DOHH2 (cell line): ENCODE measurements at regions not wholly inside any gene's neighbourhood (a gene's known extent, or its start where the extent isn't known, plus 50 kb on each side); places are given as distances from the start of the nearest gene placed in this dataset.

ENCODE experiments used
- H3F3A ChIP-seq: fragments of 200-600 bp; sonication (generic), shearing (Covaris generic); 2 replicates; pipeline ENCODE4 v1.6.0; 2016; ENCODE audit warnings: antibody characterized with exemption, mild to moderate bottlenecking; ENCODE audit not compliant: control insufficient read depth, insufficient read depth
- H3K27ac ChIP-seq: fragments of 200-600 bp; sonication (generic); 2 replicates; pipeline ENCODE4 v1.5.1; 2014; ENCODE audit warnings: low read depth, mild to moderate bottlenecking, low read length, moderate library complexity
- H3K27me3 ChIP-seq: fragments of 200-600 bp; sonication (generic); 2 replicates; pipeline ENCODE4 v1.6.1; 2014; ENCODE audit warnings: mild to moderate bottlenecking, low read length, mixed read lengths; ENCODE audit not compliant: control insufficient read depth
- H3K36me3 ChIP-seq: fragments of 200-600 bp; sonication (generic); 2 replicates; pipeline ENCODE4 v1.6.1; 2014; ENCODE audit warnings: mild to moderate bottlenecking, low read length, moderate library complexity, mixed read lengths; ENCODE audit not compliant: control insufficient read depth
- H3K4me1 ChIP-seq: fragments of 200-600 bp; sonication (generic); 2 replicates; pipeline ENCODE4 v1.6.1; 2014; ENCODE audit warnings: mild to moderate bottlenecking, low read length, mixed read lengths; ENCODE audit not compliant: control insufficient read depth
- H3K4me2 ChIP-seq: fragments of 200-600 bp; sonication (generic); 2 replicates; pipeline ENCODE4 v1.6.0; 2014; ENCODE audit warnings: mild to moderate bottlenecking, low read length, moderate library complexity
- H3K4me3 ChIP-seq: fragments of 200-600 bp; sonication (generic); 2 replicates; pipeline ENCODE4 v1.5.1; 2014; ENCODE audit warnings: mild to moderate bottlenecking, low read length, mixed read lengths
- H3K79me2 ChIP-seq: fragments of 200-600 bp; sonication (generic); 2 replicates; pipeline ENCODE4 v1.6.1; 2014; ENCODE audit warnings: mild to moderate bottlenecking, low read length, mixed read lengths; ENCODE audit not compliant: control insufficient read depth
- H3K9me2 ChIP-seq: fragments of 200-600 bp; sonication (generic); replicated peaks from 2 replicates; pipeline ENCODE4 v1.6.1; 2014; ENCODE audit warnings: mild to moderate bottlenecking, low read length, mixed read lengths; ENCODE audit not compliant: control insufficient read depth
- H3K9me3 ChIP-seq: fragments of 200-600 bp; sonication (generic); 2 replicates; pipeline ENCODE4 v1.6.1; 2014; ENCODE audit warnings: antibody characterized with exemption, low read length, mixed read lengths; ENCODE audit not compliant: control insufficient read depth, insufficient read depth
- H4K20me1 ChIP-seq: fragments of 200-600 bp; sonication (generic); 2 replicates; pipeline ENCODE4 v1.6.0; 2014; ENCODE audit warnings: low read depth, mild to moderate bottlenecking, antibody characterized with exemption, low read length, moderate library complexity; ENCODE audit not compliant: control insufficient read depth, insufficient read depth
- CTCF ChIP-seq: fragments of 200-600 bp; sonication (generic); IDR thresholded peaks from one replicate; pipeline ENCODE4 v1.5.1; 2014; ENCODE audit warnings: antibody characterized with exemption, mild to moderate bottlenecking, low read depth, low read length; ENCODE audit not compliant: poor library complexity, severe bottlenecking
- EZH2phosphoT487 ChIP-seq: fragments of 200-600 bp; sonication (generic); IDR thresholded peaks from 2 replicates; pipeline ENCODE4 v1.6.1; 2017; ENCODE audit warnings: borderline replicate concordance, mild to moderate bottlenecking, antibody characterized with exemption, low read length, moderate library complexity, mixed read lengths

GRCh38 chr16:87093804-87094555 lies 223.2 kb downstream of the C16orf95 start:
- H3K27me3 ChIP-seq = peaks cover 10% of the 10 kb centered on the region
- no peaks in the 10 kb centered on the region for H3K9me3 ChIP-seq
- no peaks in the 10 kb centered on the region for H3K9me2 ChIP-seq
- H3F3A ChIP-seq = no peaks in the 10 kb centered on the region
- no peak overlapping the region for H3K4me3 ChIP-seq
- no peak overlapping the region for H3K4me2 ChIP-seq
- no peak overlapping the region for H3K27ac ChIP-seq
- no peaks in the 10 kb centered on the region for H3K79me2 ChIP-seq
- H4K20me1 ChIP-seq = no peaks in the 10 kb centered on the region
- H3K4me1 ChIP-seq = no peaks in the 10 kb centered on the region
- H3K36me3 ChIP-seq = no peaks in the 10 kb centered on the region
- TF ChIP-seq CTCF (no peak), EZH2phosphoT487 (no peak)

- Histone ChIP-seq H3K4me2 (no peak overlapping the region), H3K27me3 (peaks cover 10% of the 10 kb centered on the region), H3K4me3 (no peak overlapping the region)
Observed at GRCh38 chr16:87094556-87094865, 222.7 kb downstream of the C16orf95 start.

GRCh38 chr16:87095271-87095670 lies 221.9 kb downstream of the C16orf95 start:
- Histone ChIP-seq H3K9me2 (no peaks in the 10 kb centered on the region), H3K27ac (no peak overlapping the region), H3K4me2 (no peak overlapping the region), H3K9me3 (no peaks in the 10 kb centered on the region), H3K4me1 (no peaks in the 10 kb centered on the region), H3K27me3 (peaks cover 6% of the 10 kb centered on the region; the same call in 1 of the 2 replicates), H4K20me1 (no peaks in the 10 kb centered on the region), H3F3A (no peaks in the 10 kb centered on the region), H3K4me3 (no peak overlapping the region), H3K36me3 (no peaks in the 10 kb centered on the region), H3K79me2 (no peaks in the 10 kb centered on the region)
- TF ChIP-seq EZH2phosphoT487 (no peak), CTCF (no peak)

More at GRCh38 chr16:87094556-87094865, 222.7 kb downstream of the C16orf95 start:
- Histone ChIP-seq H3K27ac (no peak overlapping the region), H3K9me2 (no peaks in the 10 kb centered on the region), H3K79me2 (no peaks in the 10 kb centered on the region), H3F3A (no peaks in the 10 kb centered on the region), H4K20me1 (no peaks in the 10 kb centered on the region), H3K4me1 (no peaks in the 10 kb centered on the region), H3K36me3 (no peaks in the 10 kb centered on the region), H3K9me3 (no peaks in the 10 kb centered on the region)
- no peak for TF ChIP-seq EZH2phosphoT487
- no peak for TF ChIP-seq CTCF
